Neural cell (in vitro differentiated cells): ENCODE measurements at regions not wholly inside any gene's neighbourhood (a gene's known extent, or its start where the extent isn't known, plus 50 kb on each side); places are given as distances from the start of the nearest gene placed in this dataset.

Experiments
- H2AFZ ChIP-seq: fragments of 200-600, 300-800 bp; sonication (generic), shearing (Covaris generic); 2 replicates; pipeline ENCODE4 v1.6.0; 2014; ENCODE audit warnings: low read depth, mild to moderate bottlenecking, antibody characterized with exemption, low read length, moderate library complexity
- H3F3A ChIP-seq: fragments of 200-600 bp; shearing (Covaris generic); 2 replicates; pipeline ENCODE4 v1.6.1; 2016; ENCODE audit warnings: mild to moderate bottlenecking, moderate library complexity, mixed read lengths, antibody characterized with exemption, low read length; ENCODE audit not compliant: insufficient read depth, poor library complexity, severe bottlenecking
- H3K27ac ChIP-seq: fragments of 200-600, 300-800 bp; sonication (generic), shearing (Covaris generic); 2 replicates; pipeline ENCODE4 v1.5.1; 2014; ENCODE audit warnings: mild to moderate bottlenecking, low read length, moderate library complexity
- H3K27me3 ChIP-seq: fragments of 300-800, 200-600 bp; sonication (generic), shearing (Covaris generic); 2 replicates; pipeline ENCODE4 v1.6.0; 2014; ENCODE audit warnings: mild to moderate bottlenecking, low read depth, low read length, moderate library complexity; ENCODE audit not compliant: insufficient read depth
- H3K36me3 ChIP-seq: fragments of 300-800, 200-600 bp; sonication (generic), shearing (Covaris generic); 2 replicates; pipeline ENCODE4 v1.5.1; 2014; ENCODE audit warnings: mild to moderate bottlenecking, antibody characterized with exemption, low read length, moderate library complexity; ENCODE audit not compliant: insufficient read depth
- H3K4me2 ChIP-seq: fragments of 300-800, 200-600 bp; sonication (generic), shearing (Covaris generic); 2 replicates; pipeline ENCODE4 v1.6.0; 2014; ENCODE audit warnings: mild to moderate bottlenecking, low read length
- H3K4me3 ChIP-seq: fragments of 300-800, 200-600 bp; sonication (generic), shearing (Covaris generic); 2 replicates; pipeline ENCODE4 v1.5.1; 2014; ENCODE audit warnings: mild to moderate bottlenecking, low read length, moderate library complexity
- H3K79me2 ChIP-seq: fragments of 200-600 bp; shearing (Covaris generic); replicated peaks from 2 replicates; pipeline ENCODE4 v1.6.0; 2014; ENCODE audit warnings: mild to moderate bottlenecking, low read length, moderate library complexity; ENCODE audit not compliant: insufficient read depth
- H3K9ac ChIP-seq: fragments of 300-800, 200-600 bp; sonication (generic), shearing (Covaris generic); 2 replicates; pipeline ENCODE4 v1.6.1; 2016; ENCODE audit warnings: mild to moderate bottlenecking, low read length, mixed read lengths
- H3K9me2 ChIP-seq: fragments of 200-600 bp; shearing (Covaris generic); 2 replicates; pipeline ENCODE4 v1.6.1; 2016; ENCODE audit warnings: mild to moderate bottlenecking, low read length, mixed read lengths; ENCODE audit not compliant: insufficient read depth
- H3K9me3 ChIP-seq: fragments of 200-600, 300-800 bp; sonication (generic), shearing (Covaris generic); 2 replicates; pipeline ENCODE4 v1.6.1; 2016; ENCODE audit warnings: mild to moderate bottlenecking, mixed run types, low read length, moderate library complexity, mixed read lengths
- H4K20me1 ChIP-seq: fragments of 200-600 bp; shearing (Covaris generic); 2 replicates; pipeline ENCODE4 v1.6.1; 2016; ENCODE audit warnings: mild to moderate bottlenecking, mixed run types; ENCODE audit not compliant: insufficient read depth
- CTCF ChIP-seq: fragments of 450-650 bp; IDR thresholded peaks from 2 replicates; pipeline ENCODE4 v1.5.1; 2014; ENCODE audit warnings: antibody characterized with exemption, mild to moderate bottlenecking, moderate library complexity; ENCODE audit not compliant: poor library complexity, severe bottlenecking
- EP300 ChIP-seq: fragments of 450-650 bp; conservative IDR thresholded peaks from 2 replicates; pipeline ENCODE4 v1.6.1; 2014; ENCODE audit warnings: antibody characterized with exemption, mild to moderate bottlenecking, moderate library complexity; ENCODE audit not compliant: poor library complexity, severe bottlenecking
- EZH2 ChIP-seq: fragments of 200-600, 300-800 bp; shearing (Covaris generic), sonication (generic); IDR thresholded peaks from 2 replicates; pipeline ENCODE4 v1.6.1; 2014; ENCODE audit warnings: antibody characterized with exemption, low read length, borderline replicate concordance, mild to moderate bottlenecking; ENCODE audit not compliant: insufficient read depth, poor library complexity, severe bottlenecking
- MXI1 ChIP-seq: fragments of 450-650 bp; conservative IDR thresholded peaks from 2 replicates; pipeline ENCODE4 v1.6.1; 2014; ENCODE audit warnings: antibody characterized with exemption, mild to moderate bottlenecking; ENCODE audit not compliant: poor library complexity, severe bottlenecking
- POLR2AphosphoS5 ChIP-seq: IDR thresholded peaks from 2 replicates; pipeline ENCODE4 v1.6.1; 2012
- RAD21 ChIP-seq: fragments of 450-650 bp; conservative IDR thresholded peaks from 2 replicates; pipeline ENCODE4 v1.6.1; 2014; ENCODE audit warnings: antibody characterized with exemption, mild to moderate bottlenecking, moderate library complexity
- REST ChIP-seq: IDR thresholded peaks from 2 replicates; pipeline ENCODE4 v1.6.1; 2012; ENCODE audit warnings: borderline replicate concordance
- SMC3 ChIP-seq: fragments of 450-650 bp; conservative IDR thresholded peaks from 2 replicates; pipeline ENCODE4 v1.6.1; 2014; ENCODE audit warnings: antibody characterized with exemption, mild to moderate bottlenecking, moderate library complexity; ENCODE audit not compliant: poor library complexity
- TAF1 ChIP-seq: IDR thresholded peaks from 2 replicates; pipeline ENCODE4 v1.6.1; 2012; ENCODE audit warnings: low read depth

- Histone ChIP-seq H3K36me3 (no peaks in the 10 kb centered on the region), H3F3A (no peaks in the 10 kb centered on the region), H3K9me3 (no peaks in the 10 kb centered on the region), H3K4me3 (no peak overlapping the region), H3K9ac (no peak overlapping the region), H4K20me1 (no peaks in the 10 kb centered on the region), H3K79me2 (no peaks in the 10 kb centered on the region), H2AFZ (no peak overlapping the region), H3K9me2 (no peaks in the 10 kb centered on the region), H3K27ac (no peak overlapping the region), H3K27me3 (no peaks in the 10 kb centered on the region), H3K4me2 (no peak overlapping the region)
- no peak for TF ChIP-seq POLR2AphosphoS5
- no peak for TF ChIP-seq RAD21
- TF ChIP-seq CTCF = no peak
- no peak for TF ChIP-seq TAF1
- no peak for TF ChIP-seq SMC3
- no peak for TF ChIP-seq REST
- TF ChIP-seq MXI1 = no peak
- TF ChIP-seq EP300 = no peak
These were observed 151.8 kb upstream of the STK17B start for GRCh38 chr2:196322973-196323810.

DNA sequence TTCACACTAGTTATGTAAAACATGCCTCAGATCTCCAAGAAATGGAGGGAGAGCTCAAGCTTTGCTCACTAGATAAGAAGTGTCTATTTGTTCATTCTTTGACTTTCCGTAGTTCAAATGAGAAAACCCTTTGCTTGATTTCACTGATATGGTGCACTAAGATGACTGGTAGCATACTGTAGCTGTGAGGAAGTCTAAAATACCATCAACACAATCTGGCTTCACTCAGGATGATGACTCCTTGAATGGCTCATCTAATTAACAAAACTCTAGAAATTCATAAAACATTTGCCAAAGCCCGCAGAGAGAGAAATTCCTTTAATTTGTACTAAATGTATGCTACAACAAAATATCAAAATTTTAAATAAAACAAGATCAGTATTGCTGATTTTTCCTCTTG lies 152.8 kb upstream of the STK17B start:
- Histone ChIP-seq H2AFZ (no peak overlapping the region), H3K4me2 (no peak overlapping the region), H3K27ac (no peak overlapping the region), H3K36me3 (no peaks in the 10 kb centered on the region), H3K27me3 (no peaks in the 10 kb centered on the region), H3K4me3 (no peak overlapping the region), H3K79me2 (no peaks in the 10 kb centered on the region), H3K9ac (no peak overlapping the region), H3K9me3 (no peaks in the 10 kb centered on the region), H3F3A (no peaks in the 10 kb centered on the region), H4K20me1 (no peaks in the 10 kb centered on the region), H3K9me2 (no peaks in the 10 kb centered on the region)
- TF ChIP-seq REST (no peak), MXI1 (no peak), EP300 (no peak), TAF1 (no peak), POLR2AphosphoS5 (no peak), EZH2 (no peak), RAD21 (no peak), CTCF (no peak), SMC3 (no peak)
